GM18858 (cell line): ENCODE measurements at regions not wholly inside any gene's neighbourhood (a gene's known extent, or its start where the extent isn't known, plus 50 kb on each side); places are given as distances from the start of the nearest gene placed in this dataset.
"Not testable (repeated sequence)": the region's sequence is repeated elsewhere in the genome, so short reads cannot be mapped to it uniquely, and the experiment has no call there.

Source experiments
- ATAC-seq: cut with Tn5 transposase; IDR thresholded peaks from one replicate; pipeline ENCODE4 v1.9.1; 2021; ENCODE audit not compliant: unreplicated experiment

DNA sequence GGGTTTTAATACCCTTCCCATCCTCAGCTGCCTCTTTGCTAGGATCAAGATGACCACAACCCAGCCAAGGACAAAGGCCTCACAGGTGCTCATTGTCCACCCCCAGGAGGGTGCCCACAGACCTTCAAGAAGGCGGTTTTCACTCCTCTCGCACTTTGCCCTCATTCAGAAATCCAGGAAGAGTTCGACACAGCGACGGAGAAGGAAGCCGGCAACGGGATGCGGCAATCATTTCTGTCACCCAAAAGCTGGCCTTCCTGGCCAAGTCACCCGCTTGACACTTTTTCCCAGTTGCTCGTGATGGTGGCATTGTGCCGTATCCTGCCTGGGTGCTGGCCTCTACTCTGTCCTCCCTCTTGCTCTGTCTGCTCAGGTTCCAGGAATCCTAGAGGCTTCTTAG, 293.0 kb upstream of the ZNF337 start:
- ATAC-seq = not testable (repeated sequence)

- no peak for ATAC-seq
Measured at GRCh38 chr20:25989196-25989595, 292.5 kb upstream of the ZNF337 start.

- ATAC-seq = not testable (repeated sequence)
Measured at GRCh38 chr20:25987928-25988560, 291.4 kb upstream of the ZNF337 start.

DNA sequence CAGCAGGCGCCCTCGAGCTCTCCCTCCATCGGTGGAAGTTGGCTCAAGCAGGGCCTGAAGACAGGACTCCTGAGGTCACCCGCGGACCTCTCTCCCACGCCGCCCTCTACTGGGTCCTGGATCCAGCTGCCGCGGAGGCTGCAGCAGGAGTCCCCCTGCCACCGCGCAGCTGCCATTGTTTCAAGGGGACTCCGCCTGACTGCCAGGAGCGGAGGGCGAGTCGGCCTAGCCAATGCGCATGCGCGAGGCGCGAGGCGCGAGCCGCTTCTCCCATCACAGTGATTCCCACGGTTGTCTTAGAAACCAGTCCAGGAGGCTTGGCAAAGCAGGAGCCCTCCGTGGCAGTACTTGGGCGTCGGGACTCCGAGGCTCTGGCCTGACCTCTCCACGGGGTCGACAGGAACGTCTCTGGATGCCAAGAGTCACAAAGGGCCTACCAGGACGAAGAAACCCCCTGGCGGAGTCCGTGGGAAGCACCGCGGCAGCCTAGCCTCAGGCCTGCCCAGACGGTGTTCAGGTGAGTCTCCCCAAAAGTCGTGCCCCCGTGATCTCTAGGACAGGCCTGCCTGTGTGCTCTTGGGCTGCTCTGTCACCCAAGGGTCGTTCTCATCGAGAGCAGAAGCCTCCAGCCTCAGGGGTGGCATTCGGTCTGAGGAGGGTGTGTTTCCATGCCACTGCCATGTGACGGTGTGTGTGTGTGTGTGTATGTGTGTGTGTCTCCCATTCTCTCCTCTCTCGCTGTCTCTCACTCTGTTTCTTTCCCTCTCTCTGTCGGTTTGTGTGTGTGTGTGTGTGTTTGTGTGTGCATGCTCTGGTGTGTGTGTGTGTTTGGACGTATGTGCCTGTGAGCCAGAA, 290.6 kb upstream of the ZNF337 start:
- peak; percentile 80 for ATAC-seq

DNA sequence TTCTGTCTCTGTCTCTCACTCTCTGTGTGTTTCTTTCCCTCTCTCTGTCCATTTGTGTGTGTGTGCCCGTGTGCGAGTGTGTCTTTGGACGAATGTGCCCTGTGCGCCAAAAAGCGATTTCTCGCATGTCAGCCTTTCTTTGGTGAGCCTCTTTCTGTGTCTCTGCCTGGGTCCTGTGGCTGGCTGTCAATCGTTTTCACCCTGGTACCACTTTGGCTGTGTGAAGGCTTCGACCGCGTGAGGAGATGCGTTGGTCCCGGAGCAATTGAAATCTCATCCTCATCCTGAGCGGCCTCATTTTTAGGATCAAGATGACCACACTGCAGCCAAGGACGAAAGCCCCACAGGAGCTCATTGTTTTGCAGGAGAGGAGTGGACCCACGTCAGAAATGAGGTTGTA, 288.9 kb upstream of the ZNF337 start:
- ATAC-seq = no peak

DNA sequence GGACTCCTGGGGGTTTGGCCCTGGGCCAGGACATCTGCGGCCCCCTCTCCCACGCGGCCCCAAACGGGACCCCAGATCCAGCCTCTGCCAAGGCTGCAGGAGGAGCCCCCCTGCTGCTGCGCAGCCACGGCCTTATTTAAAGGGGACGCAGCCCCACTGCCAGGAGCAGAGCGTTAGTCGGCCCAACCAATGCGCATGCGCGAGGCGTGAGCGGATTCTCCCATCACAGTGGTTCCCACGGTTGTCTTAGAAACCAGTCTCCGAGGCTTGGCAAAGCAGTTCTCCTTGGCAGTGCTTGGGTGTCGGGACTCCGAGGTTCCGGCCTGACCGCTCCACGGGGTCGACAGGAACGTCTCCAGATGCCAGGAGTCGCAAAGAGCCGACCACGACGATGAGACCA, 288.3 kb upstream of the ZNF337 start:
- ATAC-seq = no peak

DNA sequence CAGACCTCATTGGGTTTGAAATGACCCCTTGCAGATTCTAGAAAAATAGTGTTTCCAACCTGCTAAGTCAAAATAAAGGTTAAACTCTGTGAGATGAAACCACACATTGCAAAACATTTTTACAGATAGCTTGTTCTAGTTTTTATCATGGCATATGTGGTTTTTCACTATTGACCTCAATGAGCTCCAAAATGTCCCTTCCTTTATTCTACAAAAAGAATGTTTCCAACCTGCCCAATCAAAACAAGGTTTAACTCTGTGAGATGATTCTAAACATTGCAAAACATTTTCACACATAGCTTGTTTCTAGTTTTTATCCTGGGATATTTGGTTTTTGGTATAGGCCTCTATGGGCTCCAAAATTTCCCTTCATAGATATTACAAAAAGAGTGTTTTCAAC, 286.0 kb upstream of the ZNF337 start:
- not testable (repeated sequence) for ATAC-seq

DNA sequence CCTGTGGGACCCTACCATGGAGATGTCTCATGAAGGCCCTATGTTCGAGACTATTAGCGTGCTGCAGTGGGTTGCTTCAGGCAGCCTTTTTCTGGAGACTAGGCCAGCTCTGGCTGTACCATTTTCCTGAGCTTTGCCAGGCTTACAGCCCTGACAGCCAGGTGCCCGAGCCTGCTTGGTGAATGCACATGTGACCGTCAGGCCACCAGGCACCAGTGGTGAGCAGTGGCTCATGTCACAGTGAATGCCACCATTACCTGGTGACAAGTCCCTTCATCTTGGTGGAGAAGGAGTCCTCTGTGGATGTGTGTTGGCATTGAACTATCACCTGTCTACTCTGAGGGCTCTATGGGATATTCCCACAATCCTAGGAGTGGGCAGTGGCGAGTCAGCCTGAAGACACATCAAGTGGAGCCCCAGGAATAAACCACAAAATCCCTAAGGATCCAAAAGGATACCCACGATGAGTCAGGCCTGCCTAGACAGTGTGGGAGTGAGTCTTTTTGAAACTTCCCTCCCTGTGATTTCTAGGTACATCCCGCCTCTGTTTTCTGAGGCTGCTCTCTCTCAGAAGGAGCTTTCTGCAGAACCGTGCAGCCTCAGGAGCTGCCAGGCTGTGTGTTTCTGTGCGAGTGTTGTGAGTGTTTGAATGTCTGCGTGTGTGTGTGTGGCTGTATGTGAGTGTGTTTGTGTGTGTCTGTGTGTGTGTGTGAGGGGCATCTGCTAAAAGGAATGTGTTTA, 282.0 kb upstream of the ZNF337 start:
- ATAC-seq = not testable (repeated sequence)

DNA sequence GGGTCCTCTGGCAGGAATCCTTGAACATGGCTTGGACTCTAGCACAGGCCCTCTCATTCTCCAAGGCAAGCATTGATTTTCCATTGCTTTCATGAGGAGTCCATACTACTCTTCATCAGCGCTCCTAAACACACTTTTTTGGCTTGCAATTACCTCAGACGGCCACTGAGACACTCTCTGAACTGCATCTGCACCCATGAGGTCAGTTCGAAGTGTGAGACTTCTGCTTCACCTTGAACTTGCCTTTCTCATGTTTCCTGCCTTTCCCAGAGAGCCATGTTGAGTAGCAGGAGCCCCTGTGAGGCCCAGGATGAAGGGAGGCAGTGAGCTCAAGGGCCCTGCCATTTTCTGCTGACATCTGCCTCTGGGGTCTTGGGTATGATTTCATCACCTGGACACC, 279.2 kb upstream of the ZNF337 start:
- not testable (repeated sequence) for ATAC-seq

DNA sequence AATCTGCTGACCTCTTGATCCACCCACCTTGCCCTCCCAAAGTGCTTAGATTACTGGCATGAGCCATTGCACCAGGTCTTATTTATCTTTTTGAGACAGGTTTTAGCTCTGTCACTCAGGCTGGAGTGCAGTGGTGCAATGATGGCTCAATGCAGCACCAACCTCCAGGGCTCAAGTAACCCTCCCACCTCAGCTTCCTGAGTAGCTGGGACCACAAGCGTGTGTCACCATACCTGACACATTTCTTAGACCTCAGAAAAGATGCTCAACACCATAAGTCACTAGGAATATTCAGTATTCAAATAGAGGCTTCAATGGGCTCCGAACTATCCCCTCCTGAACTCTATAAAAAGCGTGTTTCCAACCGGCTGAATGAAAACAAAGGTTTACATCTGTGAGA, 268.6 kb upstream of the ZNF337 start:
- ATAC-seq = not testable (repeated sequence)

- not testable (repeated sequence) for ATAC-seq
Measured at GRCh38 chr20:25953876-25954275, 257.2 kb upstream of the ZNF337 start.

DNA sequence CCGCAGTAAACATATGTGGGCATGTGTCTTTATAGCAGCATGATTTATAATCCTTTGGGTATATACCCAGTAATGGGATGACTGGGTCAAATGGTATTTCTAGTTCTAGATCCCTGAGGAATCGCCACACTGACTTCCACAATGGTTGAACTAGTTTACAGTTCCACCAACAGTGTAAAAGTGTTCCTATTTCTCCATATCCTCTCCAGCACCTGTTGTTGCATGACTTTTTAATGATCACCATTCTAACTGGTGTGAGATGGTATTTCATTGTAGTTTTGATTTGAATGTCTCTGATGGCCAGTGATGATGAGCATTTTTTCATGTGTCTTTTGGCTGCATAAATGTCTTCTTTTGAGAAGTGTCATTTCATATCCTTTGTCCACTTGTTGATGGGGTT, 238.6 kb upstream of the ZNF337 start:
- ATAC-seq = not testable (repeated sequence)

DNA sequence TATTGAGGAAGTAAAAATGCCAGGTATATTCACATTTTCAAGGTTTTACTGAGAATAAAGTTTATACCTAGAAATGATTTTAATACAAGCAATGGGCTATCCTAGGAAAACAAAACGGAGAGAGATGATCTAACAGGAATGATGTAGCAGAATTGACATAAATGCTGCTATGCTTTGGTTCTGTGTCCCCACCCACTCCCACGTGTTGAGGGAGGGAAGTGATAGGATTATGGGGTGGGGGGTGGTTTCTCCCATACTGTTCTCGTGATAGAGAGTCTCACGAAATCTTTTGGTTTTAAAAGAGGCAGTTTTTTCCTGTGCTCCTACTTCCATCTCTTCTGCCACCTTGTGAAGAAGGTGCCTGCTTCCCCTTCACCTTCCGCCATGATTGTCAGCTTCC, 236.2 kb upstream of the ZNF337 start:
- not testable (repeated sequence) for ATAC-seq

- ATAC-seq = not testable (repeated sequence)
Measured at GRCh38 chr20:25932170-25932569, 235.5 kb upstream of the ZNF337 start.

DNA sequence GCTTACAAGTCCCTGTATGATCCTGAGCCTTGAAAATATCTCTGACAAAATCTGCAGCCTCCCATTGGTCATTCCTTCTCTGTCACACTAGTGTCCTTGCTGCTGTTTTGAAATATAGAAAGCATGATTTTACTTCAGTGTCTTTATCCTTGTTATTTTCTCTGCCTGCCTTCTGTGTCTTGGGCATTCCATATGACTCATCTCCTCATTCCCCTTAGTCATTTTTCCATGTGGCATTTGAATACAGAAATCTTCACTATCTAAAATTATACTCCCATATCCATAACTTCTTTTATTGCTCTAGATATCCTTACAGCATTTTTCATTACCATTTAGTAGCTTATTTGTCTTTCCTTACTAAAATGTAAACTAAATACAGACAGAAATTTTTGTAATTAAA, 205.7 kb upstream of the ZNF337 start:
- not testable (repeated sequence) for ATAC-seq

DNA sequence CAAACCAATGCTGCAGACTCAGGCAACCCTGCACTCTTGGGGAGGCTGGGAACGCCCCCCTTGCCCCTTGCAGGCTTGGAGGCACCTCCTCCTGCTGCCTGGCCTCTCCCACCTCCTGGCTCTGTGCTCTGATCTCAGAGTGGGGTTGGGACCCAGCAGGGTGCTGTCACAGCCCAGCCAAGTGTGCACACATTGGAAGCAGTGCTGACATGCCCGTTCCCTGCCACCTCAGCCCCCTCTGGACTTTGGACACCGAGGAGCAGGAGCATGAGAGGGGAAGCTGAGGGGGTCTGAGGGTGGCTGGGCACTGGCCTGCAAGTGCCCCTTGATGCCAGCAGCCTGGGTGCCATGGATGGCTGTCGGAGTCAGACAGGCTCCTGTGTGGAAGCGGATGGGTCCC, 202.0 kb upstream of the ZNF337 start:
- ATAC-seq = not testable (repeated sequence)

- ATAC-seq = not testable (repeated sequence)
Measured at GRCh38 chr20:25879096-25879495, 182.4 kb upstream of the ZNF337 start.

GRCh38 chr20:25868650-25868979, 172.0 kb upstream of the ZNF337 start:
- ATAC-seq = not testable (repeated sequence)

- ATAC-seq = peak; percentile 70
Measured at GRCh38 chr20:25867776-25868649, 171.4 kb upstream of the ZNF337 start.

DNA sequence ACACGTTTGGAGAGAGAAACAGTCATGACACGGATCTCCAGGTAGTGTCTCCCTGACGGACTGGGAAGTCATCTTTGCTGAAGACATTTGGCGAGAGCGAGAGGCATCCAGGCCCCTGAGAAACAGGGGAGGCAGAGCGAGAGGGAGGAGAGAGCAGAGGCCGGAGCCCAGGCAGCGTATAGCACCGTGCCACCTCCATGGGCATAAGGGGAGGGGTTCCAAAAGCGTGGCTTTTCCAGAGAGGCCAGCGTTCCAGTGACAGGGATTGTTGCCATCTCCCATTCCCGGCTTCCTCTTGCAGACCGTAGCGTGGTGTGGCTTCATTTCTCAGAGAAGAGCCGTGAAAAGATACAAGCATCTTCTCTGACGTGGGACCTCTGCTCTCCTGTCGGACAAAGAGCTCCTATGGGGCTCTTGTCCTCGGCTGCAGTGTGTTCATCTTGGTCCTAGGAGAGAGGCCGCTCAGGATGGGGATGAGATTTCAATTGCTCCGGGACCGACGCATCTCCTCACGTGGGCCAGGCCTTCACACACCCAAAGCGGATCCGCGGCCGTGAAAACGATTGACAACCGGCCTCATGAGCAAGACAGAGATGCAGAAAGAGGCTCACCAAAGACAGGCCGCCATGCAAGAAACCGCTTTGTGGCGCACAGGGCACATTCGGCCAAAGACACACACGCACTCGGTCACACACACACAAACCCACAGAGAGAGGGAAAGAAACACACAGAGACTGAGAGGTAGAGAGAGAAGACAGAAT, 170.5 kb upstream of the ZNF337 start:
- ATAC-seq = not testable (repeated sequence)
